ENCODE measurements at regions not wholly inside any gene's neighbourhood (a gene's known extent, or its start where the extent isn't known, plus 50 kb on each side); places are given as distances from the start of the nearest gene placed in this dataset.
A peak's percentile ranks its signal among the peaks of the same experiment; 100 is the strongest.
"Not testable (repeated sequence)": the region's sequence is repeated elsewhere in the genome, so short reads cannot be mapped to it uniquely, and the experiment has no call there.

- no peak for DNase-seq
Observed at GRCh38 chr10:21285207-21285606, 240.3 kb downstream of the SKIDA1 start.

DNA sequence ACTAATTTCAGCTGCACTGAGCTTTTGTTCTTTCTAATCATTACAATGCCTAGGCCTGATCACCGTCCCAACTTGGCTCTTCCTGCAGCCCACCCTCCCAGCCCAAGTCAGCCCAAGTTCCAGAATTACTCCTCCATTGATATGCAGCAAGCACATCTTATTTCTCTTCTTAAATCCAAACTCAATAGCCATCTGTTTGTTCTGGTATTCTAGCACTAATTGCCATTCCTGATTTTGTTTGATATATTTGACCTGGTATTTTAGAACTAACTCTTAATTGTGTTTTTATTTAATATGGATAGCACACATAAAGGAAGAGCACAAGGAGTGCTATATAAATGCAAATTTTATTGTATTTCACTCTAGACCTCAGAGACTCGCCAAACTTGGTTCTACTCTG lies 241.2 kb downstream of the SKIDA1 start:
- DNase-seq, result no peak

GRCh38 chr10:21283053-21283452 lies 242.4 kb downstream of the SKIDA1 start:
- DNase-seq, result not testable (repeated sequence)

- no peak for DNase-seq
Observed at GRCh38 chr10:21281765-21282484, 243.6 kb downstream of the SKIDA1 start.

DNA sequence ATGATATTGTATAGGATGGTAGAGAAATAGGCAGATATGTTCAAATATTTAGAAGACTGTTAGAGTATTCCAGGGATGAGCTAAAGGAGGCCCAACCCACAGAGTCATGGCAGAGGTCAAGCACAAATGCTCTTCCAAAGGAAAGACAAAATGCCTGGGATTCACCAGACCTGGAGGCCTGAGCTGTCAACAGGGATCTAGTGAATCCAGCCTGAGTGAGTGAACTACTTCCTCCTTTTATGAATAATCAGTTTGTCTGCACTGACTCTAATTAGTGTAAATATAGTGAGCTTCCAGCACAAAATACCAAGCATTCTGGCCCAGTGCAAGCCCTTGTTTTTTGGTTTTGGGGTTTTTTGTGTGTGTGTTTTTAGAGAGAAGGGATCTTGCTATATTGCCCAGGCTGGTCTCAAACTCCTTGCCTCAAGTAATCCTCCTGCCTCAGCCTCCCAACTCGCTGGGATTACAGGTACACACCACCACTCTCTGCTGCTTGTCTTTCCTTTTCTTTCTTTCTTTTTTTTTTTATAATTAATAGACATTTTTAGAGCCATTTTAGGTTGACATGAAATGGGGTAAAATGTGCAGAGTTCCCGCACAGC lies 244.4 kb downstream of the SKIDA1 start:
- DNase-seq, result no peak

DNA sequence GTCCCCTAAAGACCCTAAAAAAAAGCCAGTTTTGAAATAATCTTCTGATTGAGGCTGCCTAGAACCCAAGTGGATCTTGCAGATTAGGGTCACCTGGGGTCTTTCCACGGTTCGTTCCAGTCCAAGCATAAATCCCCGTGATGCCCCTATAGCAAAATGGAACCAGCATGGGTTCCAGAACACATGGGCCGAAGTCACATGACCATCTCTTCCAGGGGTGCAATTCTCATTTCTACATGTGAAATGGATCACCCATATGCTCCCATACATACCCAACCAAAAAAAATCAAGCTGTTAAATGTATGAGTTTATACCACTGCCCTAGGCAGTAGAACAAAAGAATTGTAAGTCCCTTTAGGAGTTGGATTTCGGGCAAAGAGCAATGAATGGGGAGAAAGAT lies 245.4 kb downstream of the SKIDA1 start:
- DNase-seq, result no peak

GRCh38 chr10:21279217-21279575 lies 246.3 kb downstream of the SKIDA1 start:
- no peak for DNase-seq

GRCh38 chr10:21278491-21279216 lies 246.8 kb downstream of the SKIDA1 start:
- DNase-seq, result peak; percentile 95

GRCh38 chr10:21273400-21273968 lies 252.0 kb downstream of the SKIDA1 start:
- no peak for DNase-seq

- no peak for DNase-seq
Observed at GRCh38 chr10:21272643-21273399, 252.7 kb downstream of the SKIDA1 start.

DNA sequence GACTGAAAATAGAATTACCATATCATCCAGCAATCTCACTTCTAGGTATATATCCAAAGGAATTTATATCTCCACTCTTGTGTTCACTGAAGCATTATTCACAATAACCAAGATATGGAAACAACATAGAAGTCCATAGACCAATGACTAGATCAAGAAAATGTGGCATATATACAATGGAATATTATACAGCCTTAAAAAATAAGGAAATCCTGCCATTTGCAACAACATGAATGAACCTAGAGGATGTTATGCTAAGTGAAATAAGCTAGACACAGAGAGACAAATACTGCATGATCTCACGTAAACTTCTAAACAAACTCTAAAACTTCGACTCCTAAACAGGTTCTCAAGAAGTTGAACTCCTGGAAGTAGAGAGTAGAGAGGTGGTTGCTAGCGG lies 254.5 kb downstream of the SKIDA1 start:
- no peak for DNase-seq

DNA sequence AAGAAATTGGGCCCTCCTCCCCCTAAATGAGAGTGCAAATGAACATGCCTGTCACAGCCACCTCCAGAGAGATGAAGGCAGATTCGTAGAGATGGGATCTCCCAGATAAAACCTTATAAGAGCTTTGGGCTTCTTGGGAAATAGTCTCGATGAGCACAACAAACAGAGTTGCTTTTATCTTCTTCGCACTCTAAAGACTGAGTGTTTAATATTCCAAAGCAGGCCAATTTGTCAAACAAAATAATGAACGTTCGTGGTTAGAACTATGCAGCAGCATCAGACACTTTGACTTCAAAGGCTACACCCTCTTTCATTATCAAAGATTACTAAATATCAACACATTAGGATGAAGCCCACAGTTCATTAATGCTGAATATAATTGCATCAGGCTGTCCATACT lies 256.2 kb downstream of the SKIDA1 start:
- DNase-seq, result no peak

GRCh38 chr10:21265622-21266021 lies 259.9 kb downstream of the SKIDA1 start:
- no peak for DNase-seq

DNA sequence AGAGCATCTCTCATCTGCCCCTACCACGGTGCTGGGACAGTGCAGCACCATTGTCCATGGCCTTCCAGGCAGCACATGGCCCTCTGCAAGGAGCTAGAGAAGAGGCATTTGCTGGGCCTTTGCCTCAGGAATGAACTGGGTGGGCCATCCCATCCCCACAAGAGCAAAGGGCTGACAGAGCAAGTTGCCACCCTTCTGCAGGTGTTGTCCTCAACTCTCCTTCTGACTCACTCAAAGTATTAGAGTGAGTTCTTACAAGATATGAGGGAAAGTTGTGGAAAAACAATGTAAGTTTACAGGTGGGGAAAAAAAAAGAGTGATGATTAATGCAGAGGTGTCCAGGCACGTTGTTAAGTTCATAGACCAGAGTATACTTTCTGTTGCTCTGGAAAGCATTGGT lies 261.2 kb downstream of the SKIDA1 start:
- no peak for DNase-seq

DNA sequence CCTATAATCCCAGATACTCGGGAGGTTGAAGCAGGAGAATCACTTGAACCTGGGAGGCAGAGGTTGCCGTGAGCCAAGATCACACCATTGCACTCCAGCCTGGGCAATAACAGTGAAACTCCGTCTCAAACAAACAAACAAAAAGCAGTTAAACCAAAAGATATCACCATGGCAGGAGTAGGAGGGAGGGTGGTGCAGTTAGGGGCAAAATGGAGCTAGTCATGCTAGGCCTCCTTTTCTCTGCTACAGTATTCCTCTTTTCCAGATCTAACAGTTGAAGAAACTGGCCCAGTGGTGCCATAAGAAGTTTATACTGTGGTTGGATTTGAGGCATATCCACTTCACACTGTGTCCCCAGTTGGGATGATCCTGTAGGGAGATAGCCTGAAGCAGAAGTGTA lies 261.6 kb downstream of the SKIDA1 start:
- DNase-seq, result no peak

- DNase-seq, result no peak
Observed at GRCh38 chr10:21263263-21263803, 262.1 kb downstream of the SKIDA1 start.

- no peak for DNase-seq
Observed at GRCh38 chr10:21261842-21262294, 263.6 kb downstream of the SKIDA1 start.

DNA sequence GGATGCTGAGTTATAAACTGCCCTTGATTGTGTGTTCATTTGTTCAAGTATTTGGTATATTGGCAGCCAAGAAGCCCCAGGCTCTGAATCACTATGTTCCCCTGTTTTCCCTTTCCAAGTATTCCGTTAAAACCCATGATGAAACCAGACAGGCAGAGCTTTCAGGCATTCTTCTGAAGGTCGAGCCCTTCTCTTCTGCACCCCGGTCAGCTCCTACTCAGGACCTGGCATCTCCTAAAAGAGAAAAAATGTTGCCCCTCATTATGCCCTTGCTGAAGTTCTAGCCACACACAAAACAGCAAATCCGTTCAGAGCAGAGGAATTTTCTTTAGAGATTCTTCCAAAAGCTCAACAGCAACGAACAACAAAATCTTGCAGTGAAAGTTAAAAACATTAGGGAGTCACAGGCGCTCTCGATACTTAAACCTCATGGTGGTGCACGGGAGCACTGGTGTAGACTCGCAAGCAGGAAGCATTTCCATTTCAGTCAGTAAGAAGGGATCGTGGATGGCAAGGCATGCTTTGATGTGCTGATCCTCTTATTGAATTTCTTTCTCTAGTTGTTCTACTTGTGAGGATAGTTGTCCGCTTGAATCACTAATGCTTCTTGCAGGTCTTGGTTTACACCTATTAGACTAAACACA lies 264.9 kb downstream of the SKIDA1 start:
- DNase-seq, result no peak

DNA sequence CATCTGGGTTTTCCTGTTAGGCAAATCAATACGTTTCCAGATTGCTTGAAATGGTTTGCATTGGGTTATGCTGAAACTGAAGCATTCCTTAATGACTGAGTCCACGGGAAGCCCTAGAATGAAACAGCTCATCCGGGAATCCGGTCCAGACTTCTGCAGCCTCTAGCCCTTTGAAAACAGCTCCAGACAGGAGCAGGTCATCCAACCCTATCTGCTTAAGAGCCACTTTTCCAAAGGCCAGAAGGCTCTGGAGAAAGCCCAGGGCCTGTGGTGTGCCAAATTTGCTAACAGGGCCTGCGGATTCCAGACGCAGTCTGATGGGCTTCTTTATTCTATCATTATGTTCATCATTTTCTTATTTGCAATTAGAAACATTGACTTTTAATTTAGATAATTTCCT lies 265.4 kb downstream of the SKIDA1 start:
- DNase-seq, result no peak

GRCh38 chr10:21257919-21258318 lies 267.6 kb downstream of the SKIDA1 start:
- no peak for DNase-seq

- no peak for DNase-seq
Observed at GRCh38 chr10:21257191-21257590, 268.3 kb downstream of the SKIDA1 start.

GRCh38 chr10:21249435-21249834 lies 276.0 kb downstream of the SKIDA1 start:
- no peak for DNase-seq

All from activated CD8-positive, alpha-beta memory T cell treated with anti-CD3 and anti-CD28 coated beads, Interleukin-2, amount 50 U/mL, for 48 hours (primary cell).